Panc1 (cell line): ENCODE measurements at regions not wholly inside any gene's neighbourhood (a gene's known extent, or its start where the extent isn't known, plus 50 kb on each side); places are given as distances from the start of the nearest gene placed in this dataset.

Source experiments
- ATAC-seq: fragments of 200-7000 bp; cut with Tn5 transposase; 2 replicates; pipeline ENCODE4 v1.9.1; 2020; ENCODE audit warnings: mild to moderate bottlenecking, moderate library complexity
- BruUV-seq: library from RNA; stranded (reverse); fragments of 400-500 nt; replicated peaks from 2 replicates; lab custom pipeline; 2021; lab: Mats Ljungman, UMichigan
- CTCF ChIA-PET: fragments of 300-600 bp; sonication (Branson Sonifier 250); formaldehyde crosslinking; loops from one replicate; lab custom pipeline; 2022; ENCODE audit warnings: antibody characterized with exemption; lab: Charles Lee
- POLR2A ChIA-PET: fragments of 300-600 bp; sonication (Branson Sonifier 250); formaldehyde crosslinking; loops from one replicate; lab custom pipeline; 2022; ENCODE audit warnings: antibody characterized with exemption; lab: Charles Lee
- DNase-seq: peaks from one replicate; pipeline ENCODE4 v3.0.0-alpha.2; 2010; ENCODE audit warnings: low read depth, low spot score
- H3K27ac ChIP-seq: 2 replicates; pipeline ENCODE4 v1.5.1; 2011; ENCODE audit warnings: mild to moderate bottlenecking, low read length, inconsistent platforms
- H3K27me3 ChIP-seq: fragments of 200-500 bp; sonication (Bioruptor generic); 2 replicates; pipeline ENCODE4 v1.6.0; 2014; ENCODE audit warnings: low read length, inconsistent platforms; ENCODE audit not compliant: control insufficient read depth, insufficient read depth
- H3K36me3 ChIP-seq: fragments of 200-500 bp; sonication (Bioruptor generic); 2 replicates; pipeline ENCODE4 v1.5.1; 2014; ENCODE audit warnings: inconsistent platforms, mild to moderate bottlenecking, low read length, moderate library complexity; ENCODE audit not compliant: control insufficient read depth, insufficient read depth
- H3K4me1 ChIP-seq: 2 replicates; pipeline ENCODE4 v1.5.1; 2011; ENCODE audit warnings: inconsistent platforms, mild to moderate bottlenecking, low read length, moderate library complexity; ENCODE audit not compliant: control insufficient read depth, insufficient read depth
- H3K4me3 ChIP-seq, 2 experiments: 2 replicates each; pipeline ENCODE4 v1.5.1; 2011 to 2012; ENCODE audit warnings: low read depth in 2 of 2, low read length in 2 of 2, mild to moderate bottlenecking in 2 of 2, inconsistent platforms in 1 of 2, moderate library complexity in 1 of 2
- H3K9me3 ChIP-seq: fragments of 200-500 bp; sonication (Bioruptor generic); 2 replicates; pipeline ENCODE4 v1.5.1; 2014; ENCODE audit warnings: low read depth, mild to moderate bottlenecking, inconsistent platforms, low read length, moderate library complexity; ENCODE audit not compliant: control insufficient read depth, insufficient read depth
- POLR2AphosphoS5 ChIP-seq: IDR thresholded peaks from 2 replicates; pipeline ENCODE4 v1.6.1; 2012; ENCODE audit warnings: mild to moderate bottlenecking, low read depth, low read length, moderate library complexity
- SIN3A ChIP-seq: IDR thresholded peaks from 2 replicates; pipeline ENCODE4 v1.6.1; 2012; ENCODE audit warnings: low read depth, mild to moderate bottlenecking, low read length, moderate library complexity, borderline replicate concordance; ENCODE audit not compliant: insufficient read depth
- TCF7L2 ChIP-seq: IDR thresholded peaks from 2 replicates; pipeline ENCODE4 v1.6.1; 2011; ENCODE audit warnings: mild to moderate bottlenecking, low read depth, low read length, inconsistent platforms
- in situ Hi-C: cut with HindIII; loops from 2 replicates; pipeline ENCODE4 v1.10.0; 2016; ENCODE audit warnings: low sequenced_read_pairs, low pct_unique_long_range_greater_than_20kb
- intact Hi-C: fragments of 100-400 bp; cut with micrococcal nuclease; formaldehyde crosslinking; loops from one replicate; pipeline ENCODE4 v1.10.0; 2022; ENCODE audit not compliant: unreplicated experiment
- TF ChIP-seq, protein P1 (sequence below): fragments of 450-650 bp; IDR thresholded peaks from 2 replicates; pipeline ENCODE4 v1.5.1; 2017; ENCODE audit warnings: mild to moderate bottlenecking
- TF ChIP-seq, protein P2 (sequence below), 2 experiments: IDR thresholded peaks; 2 replicates each; pipeline ENCODE4 v1.6.1; 2011 to 2012; ENCODE audit warnings: low read depth in 2 of 2, control low read depth in 1 of 2, low read length in 1 of 2, mild to moderate bottlenecking in 1 of 2, moderate library complexity in 1 of 2; ENCODE audit not compliant: insufficient read depth in 1 of 2

DNA sequence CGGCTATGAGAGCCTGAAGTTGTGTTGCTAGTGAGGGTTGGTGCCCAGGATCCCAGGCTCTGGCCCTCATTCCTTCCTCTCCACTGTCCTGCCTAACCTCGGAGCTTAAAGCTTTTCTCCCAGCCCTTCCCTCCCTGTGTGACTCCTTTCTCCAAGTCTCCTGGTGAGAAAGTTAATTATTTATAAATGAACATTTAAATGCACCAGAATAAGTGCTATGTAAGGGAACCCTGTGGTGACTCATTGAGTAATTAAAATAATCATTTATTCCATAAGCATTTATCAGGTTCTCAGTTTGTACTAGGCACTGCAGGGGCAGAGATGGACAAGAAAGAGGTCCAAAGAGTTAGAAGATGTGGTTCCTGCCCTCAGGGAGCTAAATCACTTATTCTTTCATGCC lies 89.1 kb upstream of the ISX start:
- DNase-seq (no peak), ATAC-seq (no peak)
- H3K4me3 ChIP-seq: no peak overlapping the region
- H3K4me1 ChIP-seq: no peaks in the 10 kb centered on the region
- no peaks in the 10 kb centered on the region for H3K27me3 ChIP-seq
- intact Hi-C loops (no loop called here), in situ Hi-C loops (no loop called here)
- no peaks in the 10 kb centered on the region for H3K36me3 ChIP-seq
- H3K9me3 ChIP-seq: no peaks in the 10 kb centered on the region
- ChIA-PET POLR2A (no interaction called here), CTCF (no interaction called here)
- no TSS peak for BruUV-seq
- H3K27ac ChIP-seq: no peak overlapping the region
- TF ChIP-seq POLR2AphosphoS5 (no peak), SIN3A (no peak), TCF7L2 (no peak)
- TF ChIP-seq, protein P1, sequence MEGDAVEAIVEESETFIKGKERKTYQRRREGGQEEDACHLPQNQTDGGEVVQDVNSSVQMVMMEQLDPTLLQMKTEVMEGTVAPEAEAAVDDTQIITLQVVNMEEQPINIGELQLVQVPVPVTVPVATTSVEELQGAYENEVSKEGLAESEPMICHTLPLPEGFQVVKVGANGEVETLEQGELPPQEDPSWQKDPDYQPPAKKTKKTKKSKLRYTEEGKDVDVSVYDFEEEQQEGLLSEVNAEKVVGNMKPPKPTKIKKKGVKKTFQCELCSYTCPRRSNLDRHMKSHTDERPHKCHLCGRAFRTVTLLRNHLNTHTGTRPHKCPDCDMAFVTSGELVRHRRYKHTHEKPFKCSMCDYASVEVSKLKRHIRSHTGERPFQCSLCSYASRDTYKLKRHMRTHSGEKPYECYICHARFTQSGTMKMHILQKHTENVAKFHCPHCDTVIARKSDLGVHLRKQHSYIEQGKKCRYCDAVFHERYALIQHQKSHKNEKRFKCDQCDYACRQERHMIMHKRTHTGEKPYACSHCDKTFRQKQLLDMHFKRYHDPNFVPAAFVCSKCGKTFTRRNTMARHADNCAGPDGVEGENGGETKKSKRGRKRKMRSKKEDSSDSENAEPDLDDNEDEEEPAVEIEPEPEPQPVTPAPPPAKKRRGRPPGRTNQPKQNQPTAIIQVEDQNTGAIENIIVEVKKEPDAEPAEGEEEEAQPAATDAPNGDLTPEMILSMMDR: no peak
- TF ChIP-seq, protein P2, sequence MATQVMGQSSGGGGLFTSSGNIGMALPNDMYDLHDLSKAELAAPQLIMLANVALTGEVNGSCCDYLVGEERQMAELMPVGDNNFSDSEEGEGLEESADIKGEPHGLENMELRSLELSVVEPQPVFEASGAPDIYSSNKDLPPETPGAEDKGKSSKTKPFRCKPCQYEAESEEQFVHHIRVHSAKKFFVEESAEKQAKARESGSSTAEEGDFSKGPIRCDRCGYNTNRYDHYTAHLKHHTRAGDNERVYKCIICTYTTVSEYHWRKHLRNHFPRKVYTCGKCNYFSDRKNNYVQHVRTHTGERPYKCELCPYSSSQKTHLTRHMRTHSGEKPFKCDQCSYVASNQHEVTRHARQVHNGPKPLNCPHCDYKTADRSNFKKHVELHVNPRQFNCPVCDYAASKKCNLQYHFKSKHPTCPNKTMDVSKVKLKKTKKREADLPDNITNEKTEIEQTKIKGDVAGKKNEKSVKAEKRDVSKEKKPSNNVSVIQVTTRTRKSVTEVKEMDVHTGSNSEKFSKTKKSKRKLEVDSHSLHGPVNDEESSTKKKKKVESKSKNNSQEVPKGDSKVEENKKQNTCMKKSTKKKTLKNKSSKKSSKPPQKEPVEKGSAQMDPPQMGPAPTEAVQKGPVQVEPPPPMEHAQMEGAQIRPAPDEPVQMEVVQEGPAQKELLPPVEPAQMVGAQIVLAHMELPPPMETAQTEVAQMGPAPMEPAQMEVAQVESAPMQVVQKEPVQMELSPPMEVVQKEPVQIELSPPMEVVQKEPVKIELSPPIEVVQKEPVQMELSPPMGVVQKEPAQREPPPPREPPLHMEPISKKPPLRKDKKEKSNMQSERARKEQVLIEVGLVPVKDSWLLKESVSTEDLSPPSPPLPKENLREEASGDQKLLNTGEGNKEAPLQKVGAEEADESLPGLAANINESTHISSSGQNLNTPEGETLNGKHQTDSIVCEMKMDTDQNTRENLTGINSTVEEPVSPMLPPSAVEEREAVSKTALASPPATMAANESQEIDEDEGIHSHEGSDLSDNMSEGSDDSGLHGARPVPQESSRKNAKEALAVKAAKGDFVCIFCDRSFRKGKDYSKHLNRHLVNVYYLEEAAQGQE (IDR thresholded peaks at IDR 0.05; ENCODE audit: insufficient read depth in 1 of 2, low read depth in 2 of 2, low read length in 1 of 2): no peak

DNA sequence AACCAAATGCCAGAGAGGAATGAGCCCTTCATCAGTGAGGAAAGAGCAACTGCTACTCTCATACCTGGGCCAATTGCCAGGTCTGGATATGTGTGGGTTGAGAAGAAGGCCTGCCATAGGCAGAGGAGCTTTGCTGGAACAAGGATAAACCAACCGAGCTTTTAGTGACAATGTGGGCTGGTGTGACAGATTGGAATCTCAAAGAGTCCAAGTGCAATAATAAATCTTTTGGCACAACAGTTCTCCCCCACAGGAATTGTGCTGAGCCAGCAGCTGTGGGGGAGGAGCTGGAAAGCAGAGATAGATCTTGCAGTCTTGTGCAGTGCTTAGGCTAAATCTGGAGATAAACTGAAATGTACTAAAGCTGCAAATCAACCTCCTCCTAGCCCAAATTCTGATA lies 79.4 kb upstream of the ISX start:
- H3K27me3 ChIP-seq: no peaks in the 10 kb centered on the region
- no peak for DNase-seq
- no peaks in the 10 kb centered on the region for H3K9me3 ChIP-seq
- ChIA-PET CTCF (no interaction called here), POLR2A (no interaction called here)
- in situ Hi-C loops: no loop called here
- H3K4me1 ChIP-seq: no peaks in the 10 kb centered on the region
- TF ChIP-seq TCF7L2: no peak
- TF ChIP-seq, protein P2 (IDR thresholded peaks at IDR 0.05; ENCODE audit: insufficient read depth in 1 of 2, low read depth in 2 of 2, low read length in 1 of 2): no peak
- TF ChIP-seq, protein P1: no peak
- TF ChIP-seq SIN3A: no peak
- no peak for TF ChIP-seq POLR2AphosphoS5
- intact Hi-C loops: no loop called here
- ATAC-seq: no peak
- H3K27ac ChIP-seq: no peak overlapping the region
- no peak overlapping the region for H3K4me3 ChIP-seq
- no peaks in the 10 kb centered on the region for H3K36me3 ChIP-seq
- no TSS peak for BruUV-seq
